ENCODE measurements at regions not wholly inside any gene's neighbourhood (a gene's known extent, or its start where the extent isn't known, plus 50 kb on each side); places are given as distances from the start of the nearest gene placed in this dataset.

- TF ChIP-seq, protein P1, sequence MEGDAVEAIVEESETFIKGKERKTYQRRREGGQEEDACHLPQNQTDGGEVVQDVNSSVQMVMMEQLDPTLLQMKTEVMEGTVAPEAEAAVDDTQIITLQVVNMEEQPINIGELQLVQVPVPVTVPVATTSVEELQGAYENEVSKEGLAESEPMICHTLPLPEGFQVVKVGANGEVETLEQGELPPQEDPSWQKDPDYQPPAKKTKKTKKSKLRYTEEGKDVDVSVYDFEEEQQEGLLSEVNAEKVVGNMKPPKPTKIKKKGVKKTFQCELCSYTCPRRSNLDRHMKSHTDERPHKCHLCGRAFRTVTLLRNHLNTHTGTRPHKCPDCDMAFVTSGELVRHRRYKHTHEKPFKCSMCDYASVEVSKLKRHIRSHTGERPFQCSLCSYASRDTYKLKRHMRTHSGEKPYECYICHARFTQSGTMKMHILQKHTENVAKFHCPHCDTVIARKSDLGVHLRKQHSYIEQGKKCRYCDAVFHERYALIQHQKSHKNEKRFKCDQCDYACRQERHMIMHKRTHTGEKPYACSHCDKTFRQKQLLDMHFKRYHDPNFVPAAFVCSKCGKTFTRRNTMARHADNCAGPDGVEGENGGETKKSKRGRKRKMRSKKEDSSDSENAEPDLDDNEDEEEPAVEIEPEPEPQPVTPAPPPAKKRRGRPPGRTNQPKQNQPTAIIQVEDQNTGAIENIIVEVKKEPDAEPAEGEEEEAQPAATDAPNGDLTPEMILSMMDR (conservative IDR thresholded peaks at IDR 0.05), result no peak
- TF ChIP-seq EZH2 (IDR thresholded peaks at IDR 0.05; ENCODE audit: low read depth), result no peak
These were observed 1038.9 kb downstream of the BRINP3 start for GRCh38 chr1:189438808-189439207.

Data from PC-9 (cell line).